IMR-90 (cell line): ENCODE measurements at regions not wholly inside any gene's neighbourhood (a gene's known extent, or its start where the extent isn't known, plus 50 kb on each side); places are given as distances from the start of the nearest gene placed in this dataset.
"Not testable (repeated sequence)": the region's sequence is repeated elsewhere in the genome, so short reads cannot be mapped to it uniquely, and the experiment has no call there.

Source experiments
- ATAC-seq: fragments of 200-7000 bp; cut with Tn5 transposase; 2 replicates; pipeline ENCODE4 v1.9.1; 2020; ENCODE audit warnings: low read depth, mild to moderate bottlenecking, moderate library complexity
- BruUV-seq: library from RNA; stranded (reverse); fragments of 400-500 nt; replicated peaks from 2 replicates; lab custom pipeline; 2021; lab: Mats Ljungman, UMichigan
- CTCF ChIA-PET: fragments of 300-600 bp; formaldehyde crosslinking; extraction: SDS; loops from one replicate; lab custom pipeline; 2021; ENCODE audit warnings: antibody characterized with exemption; lab: Yijun Ruan, JAX
- POLR2A ChIA-PET: fragments of 300-600 bp; sonication (Branson Sonifier 250); formaldehyde crosslinking; loops from one replicate; lab custom pipeline; 2022; ENCODE audit warnings: antibody characterized with exemption; ENCODE audit not compliant: unreplicated experiment; lab: Charles Lee
- DNase-seq: peaks from one replicate; pipeline ENCODE4 v3.0.0; 2013
- H2AFZ ChIP-seq: replicated peaks from 2 replicates; pipeline ENCODE3; 2013; ENCODE audit warnings: low read length, mild to moderate bottlenecking; ENCODE audit not compliant: poor library complexity
- H2AK5ac ChIP-seq: 2 replicates; pipeline ENCODE4 v1.6.1; 2013; ENCODE audit warnings: low read depth, low read length, inconsistent platforms
- H2AK9ac ChIP-seq: replicated peaks from 2 replicates; pipeline ENCODE3; 2013; ENCODE audit warnings: mild to moderate bottlenecking, low read depth, low read length, moderate library complexity; ENCODE audit not compliant: poor library complexity
- H2BK120ac ChIP-seq: 2 replicates; pipeline ENCODE4 v1.6.1; 2013; ENCODE audit warnings: low read depth, low read length, inconsistent platforms
- H2BK15ac ChIP-seq: 3 replicates; pipeline ENCODE4 v1.6.1; 2013; ENCODE audit warnings: low read depth, low read length, inconsistent platforms
- H2BK20ac ChIP-seq: 2 replicates; pipeline ENCODE4 v1.6.1; 2013; ENCODE audit warnings: low read depth, mild to moderate bottlenecking, inconsistent platforms, low read length, moderate library complexity
- H2BK5ac ChIP-seq: 2 replicates; pipeline ENCODE4 v1.6.1; 2013; ENCODE audit warnings: mild to moderate bottlenecking, low read depth, low read length, inconsistent platforms; ENCODE audit not compliant: poor library complexity, severe bottlenecking
- H3K14ac ChIP-seq: replicated peaks from 2 replicates; pipeline ENCODE4 v1.6.1; 2013; ENCODE audit warnings: low read depth, low read length, inconsistent platforms
- H3K18ac ChIP-seq: 2 replicates; pipeline ENCODE4 v1.6.1; 2013; ENCODE audit warnings: low read depth, low read length, control low read depth
- H3K23ac ChIP-seq: 2 replicates; pipeline ENCODE4 v1.6.1; 2013; ENCODE audit warnings: low read depth, low read length, inconsistent platforms
- H3K27ac ChIP-seq: 2 replicates; pipeline ENCODE4 v1.5.1; 2013; ENCODE audit warnings: mild to moderate bottlenecking, control low read depth, low read length; ENCODE audit not compliant: insufficient read depth
- H3K27me3 ChIP-seq: 2 replicates; pipeline ENCODE4 v1.6.1; 2013; ENCODE audit warnings: low read length; ENCODE audit not compliant: control insufficient read depth, insufficient read depth
- H3K36me3 ChIP-seq: 2 replicates; pipeline ENCODE4 v1.6.1; 2013; ENCODE audit warnings: low read length, mixed read lengths; ENCODE audit not compliant: control insufficient read depth, insufficient read depth
- H3K4ac ChIP-seq: 2 replicates; pipeline ENCODE4 v1.6.1; 2013; ENCODE audit warnings: low read depth, low read length, inconsistent platforms
- H3K4me1 ChIP-seq: 2 replicates; pipeline ENCODE4 v1.6.1; 2013; ENCODE audit warnings: low read length, mixed read lengths; ENCODE audit not compliant: control insufficient read depth, insufficient read depth
- H3K4me2 ChIP-seq: 2 replicates; pipeline ENCODE4 v1.6.1; 2013; ENCODE audit warnings: low read depth, mild to moderate bottlenecking, control low read depth, low read length, moderate library complexity
- H3K4me3 ChIP-seq: 2 replicates; pipeline ENCODE4 v1.5.1; 2013; ENCODE audit warnings: low read depth, mild to moderate bottlenecking, control low read depth, low read length, moderate library complexity; ENCODE audit not compliant: insufficient read depth
- H3K56ac ChIP-seq: 2 replicates; pipeline ENCODE4 v1.6.1; 2013; ENCODE audit warnings: low read length, inconsistent platforms; ENCODE audit not compliant: insufficient read depth; ENCODE audit errors: extremely low read depth
- H3K79me1 ChIP-seq, 2 experiments: 2 replicates each; pipeline ENCODE4 v1.6.1; 2013; ENCODE audit warnings: low read length in 2 of 2, inconsistent platforms in 1 of 2, low read depth in 1 of 2
- H3K9ac ChIP-seq: 2 replicates; pipeline ENCODE4 v1.6.1; 2013; ENCODE audit warnings: low read depth, low read length, control low read depth
- H3K9me1 ChIP-seq: 2 replicates; pipeline ENCODE4 v1.6.1; 2013; ENCODE audit warnings: low read length, inconsistent platforms; ENCODE audit not compliant: insufficient read depth
- H3K9me3 ChIP-seq: 2 replicates; pipeline ENCODE4 v1.6.1; 2013; ENCODE audit warnings: low read length; ENCODE audit not compliant: control insufficient read depth, insufficient read depth
- H4K20me1 ChIP-seq: 2 replicates; pipeline ENCODE4 v1.6.1; 2013; ENCODE audit warnings: low read length, inconsistent platforms; ENCODE audit not compliant: insufficient read depth
- H4K5ac ChIP-seq: 2 replicates; pipeline ENCODE4 v1.6.1; 2013; ENCODE audit warnings: mild to moderate bottlenecking, low read depth, low read length, control low read depth
- H4K8ac ChIP-seq, 2 experiments: 2 replicates each; pipeline ENCODE4 v1.6.1; 2013; ENCODE audit warnings: low read depth in 2 of 2, low read length in 2 of 2, control low read depth in 1 of 2, inconsistent platforms in 1 of 2
- H4K91ac ChIP-seq: 2 replicates; pipeline ENCODE4 v1.6.1; 2013; ENCODE audit warnings: low read depth, low read length, inconsistent platforms; ENCODE audit not compliant: insufficient read depth
- CEBPB ChIP-seq: IDR thresholded peaks from 2 replicates; pipeline ENCODE4 v1.6.1; 2012; ENCODE audit warnings: low read depth, low read length, improper control_type of control experiment
- CHD1 ChIP-seq: IDR thresholded peaks from 2 replicates; pipeline ENCODE4 v1.6.1; 2012; ENCODE audit warnings: low read depth, low read length, improper control_type of control experiment
- ELK1 ChIP-seq: fragments of 150-350 bp; IDR thresholded peaks from 2 replicates; pipeline ENCODE4 v1.6.1; 2016; ENCODE audit warnings: low read depth, mild to moderate bottlenecking, low read length, moderate library complexity, borderline replicate concordance
- MXI1 ChIP-seq: IDR thresholded peaks from 2 replicates; pipeline ENCODE4 v1.6.1; 2012; ENCODE audit warnings: low read depth, mild to moderate bottlenecking, low read length, moderate library complexity, borderline replicate concordance
- WGBS, 2 experiments: methylation state at CpG; one replicate each; pipeline versions ENCODE4 v1.1.5 to v1.1.7; 2013; ENCODE audit warnings: missing lambda C conversion rate in 2 of 2; ENCODE audit not compliant: insufficient read length in 1 of 2; ENCODE audit errors: extremely low coverage in 2 of 2; 5-methylcytosine and 5-hydroxymethylcytosine counted together
- dilution Hi-C: fragments of 300-500 bp; cut with HindIII; formaldehyde crosslinking; loops from one replicate; pipeline ENCODE4 v1.14.3; 2018; ENCODE audit warnings: low sequenced_read_pairs; ENCODE audit not compliant: unreplicated experiment
- in situ Hi-C: fragments of 300-500 bp; cut with MboI; formaldehyde crosslinking; loops from 3 replicates; pipeline ENCODE4 v1.14.3; 2019; ENCODE audit warnings: low sequenced_read_pairs, inconsistent platforms, mixed read lengths
- intact Hi-C: fragments of 100-400 bp; cut with micrococcal nuclease; formaldehyde crosslinking; loops from 2 replicates; pipeline ENCODE4 v1.10.0; 2022

GRCh38 chr7:79770063-79770462, 316.6 kb upstream of the MAGI2 start:
- Histone ChIP-seq H2AK5ac (no peak overlapping the region), H3K27ac (no peak overlapping the region), H3K36me3 (no peaks in the 10 kb centered on the region), H2AFZ (no peak overlapping the region), H2BK15ac (no peak overlapping the region), H3K9ac (no peak overlapping the region), H3K18ac (no peak overlapping the region), H2BK20ac (no peak overlapping the region), H3K4ac (no peak overlapping the region), H3K79me1 (no peaks in the 10 kb centered on the region), H3K23ac (no peak overlapping the region), H3K4me1 (no peaks in the 10 kb centered on the region), H3K9me3 (no peaks in the 10 kb centered on the region), H3K27me3 (no peaks in the 10 kb centered on the region), H4K91ac (no peak overlapping the region), H2AK9ac (no peak overlapping the region), H3K4me2 (no peak overlapping the region), H3K56ac (no peak overlapping the region), H3K4me3 (no peak overlapping the region), H2BK5ac (no peak overlapping the region), H4K5ac (no peak overlapping the region), H4K8ac (no peak overlapping the region), H3K14ac (no peak overlapping the region), H4K20me1 (no peaks in the 10 kb centered on the region), H3K9me1 (no peaks in the 10 kb centered on the region), H2BK120ac (no peak overlapping the region)
- DNase-seq = no peak
- no CpG with 5 or more reads among the region's 2 CpGs for WGBS, 2 experiments
- dilution Hi-C loops (no loop called here), in situ Hi-C loops (no loop called here), intact Hi-C loops (no loop called here)
- BruUV-seq = no TSS peak
- TF ChIP-seq CHD1 = no peak
- peak; percentile 32; the same call in 1 of the 2 replicates for TF ChIP-seq CEBPB
- no peak for TF ChIP-seq ELK1
- no peak for TF ChIP-seq MXI1
- POLR2A ChIA-PET = no interaction called here
- CTCF ChIA-PET = no interaction called here
- ATAC-seq = no peak

GRCh38 chr7:79767876-79768560, 314.6 kb upstream of the MAGI2 start:
- H2BK20ac ChIP-seq, H3K23ac ChIP-seq, H3K4me3 ChIP-seq, CTCF ChIA-PET, dilution Hi-C loops, intact Hi-C loops, H3K27me3 ChIP-seq, H3K9me1 ChIP-seq, H3K56ac ChIP-seq, H2AK5ac ChIP-seq, H3K18ac ChIP-seq, H3K4me1 ChIP-seq, H4K20me1 ChIP-seq, H2BK5ac ChIP-seq, POLR2A ChIA-PET, H3K9ac ChIP-seq, H2BK15ac ChIP-seq, H3K4ac ChIP-seq, H3K14ac ChIP-seq, H2BK120ac ChIP-seq, H4K5ac ChIP-seq, H2AFZ ChIP-seq, H3K9me3 ChIP-seq, BruUV-seq, H4K91ac ChIP-seq, H3K4me2 ChIP-seq, in situ Hi-C loops, H4K8ac ChIP-seq, H3K79me1 ChIP-seq, H3K36me3 ChIP-seq, H3K27ac ChIP-seq, H2AK9ac ChIP-seq, ATAC-seq, DNase-seq: not testable (repeated sequence)
- 88% methylated on average over 10 of the region's 46 CpGs; no CpG with 5 or more reads in 1 of the 2 experiments for WGBS, 2 experiments
